Neural progenitor cell (in vitro differentiated cells): ENCODE measurements at regions not wholly inside any gene's neighbourhood (a gene's known extent, or its start where the extent isn't known, plus 50 kb on each side); places are given as distances from the start of the nearest gene placed in this dataset.

Source experiments
- DNase-seq: peaks from one replicate; pipeline ENCODE4 v3.0.0-alpha.2; 2016; ENCODE audit warnings: low spot score
- H2AFZ ChIP-seq: fragments of 200-600 bp; sonication (generic); replicated peaks from 2 replicates; pipeline ENCODE4 v1.6.1; 2016; ENCODE audit warnings: antibody characterized with exemption
- H3F3A ChIP-seq: fragments of 200-600 bp; sonication (generic); 2 replicates; pipeline ENCODE4 v1.6.1; 2016; ENCODE audit warnings: antibody characterized with exemption, low read depth
- H3K27ac ChIP-seq: fragments of 200-600 bp; sonication (generic); 2 replicates; pipeline ENCODE4 v1.5.1; 2016; ENCODE audit warnings: mild to moderate bottlenecking
- H3K27me3 ChIP-seq: fragments of 200-600 bp; sonication (generic); 2 replicates; pipeline ENCODE4 v1.6.1; 2016; ENCODE audit warnings: mild to moderate bottlenecking, moderate library complexity
- H3K36me3 ChIP-seq: fragments of 200-600 bp; sonication (generic); 2 replicates; pipeline ENCODE4 v1.5.1; 2016
- H3K4me1 ChIP-seq: fragments of 200-600 bp; sonication (generic); 2 replicates; pipeline ENCODE4 v1.6.1; 2016; ENCODE audit warnings: mixed run types
- H3K4me2 ChIP-seq: fragments of 200-600 bp; sonication (generic); 2 replicates; pipeline ENCODE4 v1.6.1; 2016
- H3K4me3 ChIP-seq: fragments of 200-600 bp; sonication (generic); 2 replicates; pipeline ENCODE4 v1.5.1; 2016
- H3K79me2 ChIP-seq: fragments of 200-600 bp; sonication (generic); 2 replicates; pipeline ENCODE4 v1.6.1; 2016; ENCODE audit warnings: low read depth
- H3K9ac ChIP-seq: fragments of 200-600 bp; sonication (generic); 2 replicates; pipeline ENCODE4 v1.6.1; 2016
- H3K9me3 ChIP-seq: fragments of 200-600 bp; sonication (generic); 2 replicates; pipeline ENCODE4 v1.5.1; 2016; ENCODE audit warnings: low read depth
- H4K20me1 ChIP-seq: fragments of 200-600 bp; sonication (generic); 2 replicates; pipeline ENCODE4 v1.6.1; 2016; ENCODE audit warnings: low read depth
- H3K27ac Mint-ChIP-seq: 3 replicates; pipeline ENCODE4 v1.8.0; 2021; ENCODE audit warnings: mixed read lengths
- H3K27me3 Mint-ChIP-seq: 2 replicates; pipeline ENCODE4 v1.8.0; 2022; ENCODE audit warnings: low read depth, mild to moderate bottlenecking, inconsistent platforms, moderate library complexity, mixed read lengths; ENCODE audit not compliant: insufficient read depth
- H3K36me3 Mint-ChIP-seq: 3 replicates; pipeline ENCODE4 v1.8.0; 2021; ENCODE audit warnings: mixed read lengths
- H3K4me1 Mint-ChIP-seq: 3 replicates; pipeline ENCODE4 v1.8.0; 2021; ENCODE audit warnings: mixed read lengths
- H3K4me3 Mint-ChIP-seq: 3 replicates; pipeline ENCODE4 v1.8.0; 2021; ENCODE audit warnings: mild to moderate bottlenecking, moderate library complexity, mixed read lengths
- H3K9me3 Mint-ChIP-seq: 3 replicates; pipeline ENCODE4 v1.8.0; 2020; ENCODE audit warnings: mixed read lengths
- CTCF ChIP-seq: fragments of 200-600 bp; sonication (generic); IDR thresholded peaks from 2 replicates; pipeline ENCODE4 v1.5.1; 2017; ENCODE audit warnings: antibody characterized with exemption, mild to moderate bottlenecking
- EZH2 ChIP-seq: fragments of 200-600 bp; sonication (generic); IDR thresholded peaks from 2 replicates; pipeline ENCODE4 v1.6.1; 2017; ENCODE audit warnings: antibody characterized with exemption, mild to moderate bottlenecking, moderate library complexity
- EZH2phosphoT487 ChIP-seq: fragments of 200-600 bp; sonication (generic); IDR thresholded peaks from 2 replicates; pipeline ENCODE4 v1.6.1; 2017; ENCODE audit warnings: antibody characterized with exemption

DNA sequence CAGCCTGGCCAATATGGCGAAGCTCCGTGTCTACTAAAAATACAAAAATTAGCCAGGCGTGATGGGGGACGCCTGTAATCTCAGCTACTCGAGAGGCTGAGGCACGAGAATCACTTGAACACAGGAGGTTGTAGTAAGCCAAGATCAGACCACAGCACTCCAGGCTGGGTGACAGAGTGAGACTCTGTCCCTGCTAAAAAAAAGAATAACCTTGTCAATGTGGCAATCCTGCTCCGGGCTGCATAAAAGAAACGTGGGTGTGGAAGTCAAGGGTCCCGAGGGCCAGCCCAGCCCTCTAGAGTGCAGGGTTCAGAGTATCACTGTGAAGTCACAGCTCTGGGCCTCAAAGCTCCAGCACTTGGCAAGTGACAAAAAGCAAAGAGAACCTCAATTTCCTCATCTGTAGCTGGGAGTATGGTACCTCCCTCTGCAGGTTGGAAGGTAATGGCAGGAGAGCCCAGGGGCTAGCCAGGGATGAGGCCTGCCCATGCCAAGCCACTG, 73.5 kb upstream of the IQSEC1 start:
- H3K4me3 ChIP-seq: no peak overlapping the region
- H3K4me2 ChIP-seq: no peak overlapping the region
- Mint-ChIP-seq H3K4me3 (no peak overlapping the region), H3K27ac (no peak overlapping the region), H3K27me3 (peaks cover 20% of the 10 kb centered on the region), H3K9me3 (no peaks in the 10 kb centered on the region), H3K36me3 (no peaks in the 10 kb centered on the region), H3K4me1 (peaks cover 7% of the 10 kb centered on the region)
- peaks cover 17% of the 10 kb centered on the region for H4K20me1 ChIP-seq
- no peak overlapping the region for H3K27ac ChIP-seq
- H3K4me1 ChIP-seq: no peaks in the 10 kb centered on the region
- H3K9me3 ChIP-seq: no peaks in the 10 kb centered on the region
- no peaks in the 10 kb centered on the region for H3K79me2 ChIP-seq
- no peaks in the 10 kb centered on the region for H3K36me3 ChIP-seq
- no peak for DNase-seq
- no peak overlapping the region for H3K9ac ChIP-seq
- TF ChIP-seq EZH2phosphoT487 (no peak), CTCF (no peak)
- no peaks in the 10 kb centered on the region for H3F3A ChIP-seq
- H3K27me3 ChIP-seq: no peaks in the 10 kb centered on the region
- no peak overlapping the region for H2AFZ ChIP-seq

DNA sequence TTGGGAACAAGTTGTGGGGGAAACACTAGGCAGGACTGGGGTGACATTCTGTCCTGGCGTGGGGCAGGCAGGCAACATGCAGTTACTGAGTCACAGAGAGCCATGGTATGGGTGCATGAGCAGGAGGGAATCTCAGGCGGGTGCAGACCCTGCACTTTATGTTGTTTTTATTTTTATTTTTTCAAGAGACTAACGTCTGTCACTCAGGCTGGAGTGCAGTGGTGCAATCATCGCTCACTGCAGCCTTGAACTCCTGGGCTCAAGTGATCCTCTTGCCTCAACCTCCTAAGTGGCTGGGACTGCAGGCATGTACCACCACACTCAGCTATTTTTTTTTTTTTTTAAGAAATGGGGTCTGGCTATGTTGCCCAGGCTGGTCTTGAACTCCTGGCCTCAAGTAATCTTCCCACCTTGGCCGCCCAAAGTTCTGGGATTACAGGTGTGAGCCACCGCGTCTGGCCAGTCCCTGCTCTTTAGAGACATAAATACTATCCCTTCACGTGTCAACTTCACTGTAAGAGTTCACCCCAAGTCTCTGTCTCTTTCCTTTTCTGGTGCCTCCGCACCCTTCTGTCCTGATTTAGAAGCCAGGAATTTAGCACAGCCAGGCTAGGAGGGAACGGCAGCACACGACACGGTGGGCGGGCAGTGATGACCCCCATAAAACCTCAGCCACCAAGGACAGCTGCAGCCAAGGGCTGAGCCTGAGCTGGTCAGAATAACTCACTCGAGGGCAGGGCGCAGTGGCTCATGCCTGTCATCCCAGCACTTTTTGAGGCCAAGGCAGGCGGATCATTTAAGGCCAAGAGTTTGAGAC, 72.8 kb upstream of the IQSEC1 start:
- no peak overlapping the region for H2AFZ ChIP-seq
- H4K20me1 ChIP-seq: peaks cover 24% of the 10 kb centered on the region
- H3K79me2 ChIP-seq: no peaks in the 10 kb centered on the region
- no peak overlapping the region for H3K9ac ChIP-seq
- Mint-ChIP-seq H3K27me3 (peaks cover 21% of the 10 kb centered on the region), H3K36me3 (no peaks in the 10 kb centered on the region), H3K9me3 (no peaks in the 10 kb centered on the region), H3K4me1 (peaks cover 4% of the 10 kb centered on the region), H3K27ac (no peak overlapping the region), H3K4me3 (no peak overlapping the region)
- H3K36me3 ChIP-seq: no peaks in the 10 kb centered on the region
- no peaks in the 10 kb centered on the region for H3K4me1 ChIP-seq
- TF ChIP-seq CTCF: peak; percentile 1
- no peak for TF ChIP-seq EZH2phosphoT487
- H3K27me3 ChIP-seq: no peaks in the 10 kb centered on the region
- H3K4me3 ChIP-seq: no peak overlapping the region
- no peak overlapping the region for H3K27ac ChIP-seq
- no peak overlapping the region for H3K4me2 ChIP-seq
- no peak for DNase-seq
- H3F3A ChIP-seq: no peaks in the 10 kb centered on the region
- H3K9me3 ChIP-seq: no peaks in the 10 kb centered on the region

DNA sequence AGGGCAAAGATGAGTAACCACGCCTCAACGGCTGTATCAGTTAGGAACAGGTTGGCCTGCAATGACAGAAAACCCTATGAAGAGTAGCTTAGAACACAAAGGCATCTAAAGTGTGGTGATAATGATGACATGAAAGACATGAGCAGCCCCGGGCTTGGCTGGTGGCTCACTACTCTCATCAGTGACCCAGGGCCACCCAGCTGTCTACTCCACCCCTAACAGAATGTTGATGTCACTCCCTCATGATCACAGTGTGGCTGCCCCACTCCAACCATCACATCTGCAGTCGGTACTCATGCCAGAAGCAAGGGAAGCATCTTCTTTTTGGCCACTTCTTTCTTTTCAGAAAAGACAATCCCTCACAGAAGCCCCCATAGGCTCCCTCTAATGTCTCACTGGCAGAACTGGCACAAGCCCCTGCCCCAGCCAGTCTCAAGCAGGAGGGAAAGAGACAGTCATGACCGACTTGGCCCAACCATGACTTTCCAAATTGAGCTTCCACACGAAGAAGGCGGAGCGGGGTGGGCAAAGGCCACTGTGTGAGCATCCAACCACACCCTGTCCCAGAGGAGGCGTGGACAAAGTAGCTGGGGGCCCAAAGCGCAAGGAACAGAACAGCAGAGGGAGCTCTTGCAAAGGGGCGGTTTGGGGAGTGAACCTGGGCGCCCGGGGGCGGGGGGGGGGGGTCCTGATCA, 72.0 kb upstream of the IQSEC1 start:
- DNase-seq: no peak
- H3K27ac Mint-ChIP-seq: no peak overlapping the region
- no peaks in the 10 kb centered on the region for H3K4me1 ChIP-seq
- no peak overlapping the region for H3K9ac ChIP-seq
- no peak overlapping the region for H2AFZ ChIP-seq
- peaks cover 27% of the 10 kb centered on the region for H4K20me1 ChIP-seq
- H3K27me3 Mint-ChIP-seq: peaks cover 23% of the 10 kb centered on the region
- peaks cover 4% of the 10 kb centered on the region for H3K4me1 Mint-ChIP-seq
- H3K4me2 ChIP-seq: no peak overlapping the region
- H3K36me3 Mint-ChIP-seq: no peaks in the 10 kb centered on the region
- H3F3A ChIP-seq: no peaks in the 10 kb centered on the region
- H3K9me3 Mint-ChIP-seq: no peaks in the 10 kb centered on the region
- no peak overlapping the region for H3K27ac ChIP-seq
- TF ChIP-seq EZH2phosphoT487 (no peak), EZH2 (no peak), CTCF (peak; percentile 7)
- H3K36me3 ChIP-seq: no peaks in the 10 kb centered on the region
- H3K4me3 ChIP-seq: no peak overlapping the region
- H3K9me3 ChIP-seq: no peaks in the 10 kb centered on the region
- no peaks in the 10 kb centered on the region for H3K79me2 ChIP-seq
- no peaks in the 10 kb centered on the region for H3K27me3 ChIP-seq
- peak overlapping the region; percentile 48 for H3K4me3 Mint-ChIP-seq
